VCaP (cell line): ENCODE measurements at regions not wholly inside any gene's neighbourhood (a gene's known extent, or its start where the extent isn't known, plus 50 kb on each side); places are given as distances from the start of the nearest gene placed in this dataset.
"Not testable (repeated sequence)": the region's sequence is repeated elsewhere in the genome, so short reads cannot be mapped to it uniquely, and the experiment has no call there.

Experiments
- H3K27ac ChIP-seq: fragments of 450-650 bp; 2 replicates; pipeline ENCODE4 v1.5.1; 2017
- CTCF ChIP-seq: fragments of 450-650 bp; conservative IDR thresholded peaks from 2 replicates; pipeline ENCODE4 v1.5.1; 2017; ENCODE audit warnings: mild to moderate bottlenecking, moderate library complexity

- H3K27ac ChIP-seq = no peak overlapping the region
- no peak for TF ChIP-seq CTCF
Measured at GRCh38 chr2:138298120-138298814, 203.3 kb upstream of the SPOPL start.

GRCh38 chr2:138298900-138299299 is 202.7 kb upstream of the SPOPL start:
- no peak for TF ChIP-seq CTCF
- no peak overlapping the region for H3K27ac ChIP-seq

- H3K27ac ChIP-seq = no peak overlapping the region
- no peak for TF ChIP-seq CTCF
Measured at GRCh38 chr2:138306626-138307025, 194.9 kb upstream of the SPOPL start.

- TF ChIP-seq CTCF = no peak
- no peak overlapping the region for H3K27ac ChIP-seq
Measured at GRCh38 chr2:138307099-138307498, 194.5 kb upstream of the SPOPL start.

GRCh38 chr2:138309760-138310159 is 191.8 kb upstream of the SPOPL start:
- no peak overlapping the region for H3K27ac ChIP-seq
- TF ChIP-seq CTCF = no peak

- H3K27ac ChIP-seq = no peak overlapping the region
- no peak for TF ChIP-seq CTCF
Measured at GRCh38 chr2:138312061-138312460, 189.5 kb upstream of the SPOPL start.

GRCh38 chr2:138315619-138316018 is 186.0 kb upstream of the SPOPL start:
- not testable (repeated sequence) for H3K27ac ChIP-seq

- no peak for TF ChIP-seq CTCF
- H3K27ac ChIP-seq = no peak overlapping the region
Measured at GRCh38 chr2:138319616-138320015, 182.0 kb upstream of the SPOPL start.
